Stimulated activated naive CD4-positive, alpha-beta T cell treated with Interleukin-2 at 50 U/mL for 16 hours (primary cell): ENCODE measurements at regions not wholly inside any gene's neighbourhood (a gene's known extent, or its start where the extent isn't known, plus 50 kb on each side); places are given as distances from the start of the nearest gene placed in this dataset.
"Not testable (repeated sequence)": the region's sequence is repeated elsewhere in the genome, so short reads cannot be mapped to it uniquely, and the experiment has no call there.

Experiments used
- DNase-seq: peaks from one replicate; lab custom pipeline; 2025; lab: John Stamatoyannopoulos, UW

- no peak for DNase-seq
Observed at GRCh38 chr9:30524311-30524710, 1860.1 kb upstream of the ACO1 start.

GRCh38 chr9:30534455-30534854, 1850.0 kb upstream of the ACO1 start:
- no peak for DNase-seq

- DNase-seq, result no peak
Observed at GRCh38 chr9:30534896-30535295, 1849.5 kb upstream of the ACO1 start.

GRCh38 chr9:30536494-30536893, 1847.9 kb upstream of the ACO1 start:
- no peak for DNase-seq

GRCh38 chr9:30539696-30540095, 1844.7 kb upstream of the ACO1 start:
- not testable (repeated sequence) for DNase-seq

GRCh38 chr9:30574355-30575151, 1809.9 kb upstream of the ACO1 start:
- DNase-seq, result no peak

GRCh38 chr9:30575218-30575617, 1809.2 kb upstream of the ACO1 start:
- DNase-seq, result no peak

GRCh38 chr9:30575691-30576090, 1808.8 kb upstream of the ACO1 start:
- DNase-seq, result no peak

GRCh38 chr9:30579810-30580209, 1804.6 kb upstream of the ACO1 start:
- no peak for DNase-seq

GRCh38 chr9:30582240-30582639, 1802.2 kb upstream of the ACO1 start:
- no peak for DNase-seq

- no peak for DNase-seq
Observed at GRCh38 chr9:30584559-30584958, 1799.9 kb upstream of the ACO1 start.

GRCh38 chr9:30591461-30591860, 1793.0 kb upstream of the ACO1 start:
- no peak for DNase-seq

GRCh38 chr9:30597608-30598007, 1786.8 kb upstream of the ACO1 start:
- no peak for DNase-seq

GRCh38 chr9:30605936-30606335, 1778.5 kb upstream of the ACO1 start:
- DNase-seq, result no peak

- DNase-seq, result no peak
Observed at GRCh38 chr9:30609713-30610112, 1774.7 kb upstream of the ACO1 start.

- DNase-seq, result not testable (repeated sequence)
Observed at GRCh38 chr9:30616782-30617181, 1767.7 kb upstream of the ACO1 start.

- no peak for DNase-seq
Observed at GRCh38 chr9:30622561-30622960, 1761.9 kb upstream of the ACO1 start.

GRCh38 chr9:30628915-30629567, 1755.4 kb upstream of the ACO1 start:
- DNase-seq, result no peak

GRCh38 chr9:30630459-30630858, 1754.0 kb upstream of the ACO1 start:
- DNase-seq, result no peak

- DNase-seq, result not testable (repeated sequence)
Observed at GRCh38 chr9:30646639-30647038, 1737.8 kb upstream of the ACO1 start.

GRCh38 chr9:30661925-30662324, 1722.5 kb upstream of the ACO1 start:
- DNase-seq, result no peak

- DNase-seq, result no peak
Observed at GRCh38 chr9:30670805-30671562, 1713.5 kb upstream of the ACO1 start.

- DNase-seq, result no peak
Observed at GRCh38 chr9:30673132-30673531, 1711.3 kb upstream of the ACO1 start.
